SKM-1 treated with dmso at 0.1 percent for 144 hours (cell line): ENCODE measurements at regions not wholly inside any gene's neighbourhood (a gene's known extent, or its start where the extent isn't known, plus 50 kb on each side); places are given as distances from the start of the nearest gene placed in this dataset.
"Not testable (repeated sequence)": the region's sequence is repeated elsewhere in the genome, so short reads cannot be mapped to it uniquely, and the experiment has no call there.

Experiments
- DNase-seq: peaks from one replicate; lab custom pipeline; 2025; ENCODE audit not compliant: unreplicated experiment; lab: John Stamatoyannopoulos, UW

DNA sequence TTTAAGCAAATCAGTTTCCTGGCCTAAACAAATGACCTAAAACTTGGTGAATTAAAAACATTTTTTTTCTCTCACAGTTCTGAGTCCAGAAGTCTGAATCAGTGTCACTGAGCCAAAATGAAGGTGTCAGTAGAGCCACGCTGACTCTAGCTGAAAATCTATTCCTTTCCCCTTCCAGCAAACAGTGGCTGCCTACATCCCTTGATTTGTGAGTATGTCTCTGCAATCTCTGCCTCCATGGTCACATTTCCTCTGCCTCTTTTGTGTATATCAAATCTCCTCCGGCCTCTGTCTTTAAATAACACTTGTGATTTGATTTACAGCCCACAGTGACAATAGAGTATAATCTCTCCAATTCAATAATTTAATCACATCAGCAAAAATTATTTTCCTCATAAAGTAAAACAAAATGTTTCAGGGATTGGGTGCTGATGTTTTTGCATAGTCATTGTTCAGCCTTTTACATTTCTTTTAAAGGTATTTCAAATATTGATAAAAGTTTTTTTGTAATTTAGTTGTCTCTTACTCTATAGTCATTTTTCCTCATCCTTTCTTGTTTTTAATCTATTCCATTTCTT is 1715.4 kb downstream of the BRINP3 start:
- no peak for DNase-seq

DNA sequence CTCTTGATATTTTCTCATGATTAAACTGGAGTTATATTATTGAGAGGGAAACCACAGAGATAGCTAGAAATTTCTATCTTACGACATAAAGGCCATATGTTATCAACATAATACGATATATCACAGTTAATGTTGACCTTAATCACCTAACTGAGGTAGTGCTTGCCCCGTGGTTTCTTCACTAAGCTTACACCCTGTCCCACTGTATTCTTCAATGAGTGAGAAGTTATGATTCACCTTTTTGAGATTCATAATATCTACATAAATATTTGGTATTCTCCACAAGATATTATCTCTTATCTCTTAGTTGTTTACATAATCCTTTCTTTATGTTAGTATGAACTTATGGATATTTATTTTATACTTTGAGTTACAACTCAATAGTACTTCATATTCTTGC is 1714.1 kb downstream of the BRINP3 start:
- no peak for DNase-seq

DNA sequence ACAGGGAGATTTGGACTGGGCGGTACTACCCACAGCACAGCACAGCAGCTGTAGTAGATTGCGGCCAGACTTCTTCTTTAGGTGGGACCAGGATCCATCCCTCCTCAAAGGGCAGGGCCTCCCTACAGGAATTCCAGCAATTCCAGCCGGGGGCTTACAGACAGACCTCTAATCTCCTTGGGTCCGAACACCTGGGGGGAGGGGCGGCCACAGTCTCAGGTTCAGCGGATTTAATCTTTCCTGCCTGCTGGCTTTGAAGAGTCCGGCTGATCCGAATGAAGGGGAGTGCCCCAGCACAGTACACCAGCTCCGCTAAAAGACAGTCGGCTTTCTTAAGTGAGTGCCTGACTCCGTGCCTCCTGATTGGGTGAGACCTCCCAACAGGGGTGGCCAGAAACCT is 1708.5 kb downstream of the BRINP3 start:
- DNase-seq: no peak

DNA sequence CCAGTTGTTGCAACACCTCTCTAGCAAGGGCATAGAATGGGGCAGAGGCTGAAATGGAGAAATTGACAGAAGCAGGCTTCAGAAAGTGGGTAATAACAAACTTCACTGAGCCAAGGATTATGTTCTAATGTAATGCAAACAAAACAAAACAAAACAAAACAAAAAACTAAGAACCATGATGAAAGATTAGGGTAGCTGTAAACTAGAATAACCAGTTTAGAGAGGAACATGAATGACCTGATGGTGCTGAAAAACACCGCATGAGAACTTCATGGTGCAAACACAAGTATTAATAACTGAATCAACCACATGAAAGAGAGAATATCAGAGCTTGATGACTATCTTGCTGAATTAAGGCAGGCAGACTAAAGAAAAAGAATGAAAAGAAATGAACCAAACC is 1707.7 kb downstream of the BRINP3 start:
- DNase-seq: no peak

DNA sequence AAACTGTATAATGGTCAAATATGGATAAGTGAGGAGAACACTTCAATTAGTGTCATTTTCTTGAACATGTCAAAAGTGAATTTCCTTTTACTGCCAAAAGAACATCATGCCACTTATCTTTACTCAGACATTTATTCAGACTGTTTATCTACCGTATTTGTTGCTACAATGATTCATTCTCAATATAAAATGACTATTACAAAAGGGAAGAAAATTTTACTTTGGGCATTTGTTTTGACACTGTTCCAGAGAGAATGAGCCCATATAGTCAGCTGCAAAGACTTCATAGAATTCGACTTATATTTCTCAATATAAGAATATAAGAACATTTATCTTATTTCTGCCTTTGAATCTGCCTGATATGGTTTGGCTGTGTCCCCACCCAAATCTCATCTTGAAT is 1699.1 kb downstream of the BRINP3 start:
- no peak for DNase-seq

DNA sequence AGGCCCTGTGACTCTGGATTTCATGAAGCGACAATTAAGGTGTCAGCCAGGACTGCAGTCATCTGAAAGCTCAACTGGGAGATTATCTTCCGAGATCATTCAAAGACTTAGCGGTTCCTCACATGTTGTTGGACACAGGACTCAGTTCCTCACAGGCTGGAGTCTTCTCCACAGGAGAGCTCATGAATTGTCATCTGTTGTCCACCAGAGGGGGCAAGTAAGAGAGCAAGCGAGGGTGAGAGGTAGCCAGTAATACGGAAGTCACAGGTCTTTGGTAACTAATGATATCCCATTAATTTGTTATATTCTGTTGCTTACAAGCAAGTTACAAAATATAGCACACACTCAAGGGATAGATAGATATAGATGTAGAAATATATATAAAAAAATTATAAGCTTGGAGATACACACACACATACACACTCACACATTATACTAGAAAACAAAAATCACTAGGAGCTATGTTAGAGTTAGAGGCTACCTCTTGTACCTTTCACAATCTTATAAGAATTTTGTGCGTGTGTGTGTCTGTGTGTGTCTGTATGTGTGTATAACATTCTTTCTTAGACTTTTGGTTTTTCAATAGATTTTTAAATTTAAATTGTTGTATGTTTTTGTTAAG is 1695.3 kb downstream of the BRINP3 start:
- DNase-seq: peak; percentile 85

DNA sequence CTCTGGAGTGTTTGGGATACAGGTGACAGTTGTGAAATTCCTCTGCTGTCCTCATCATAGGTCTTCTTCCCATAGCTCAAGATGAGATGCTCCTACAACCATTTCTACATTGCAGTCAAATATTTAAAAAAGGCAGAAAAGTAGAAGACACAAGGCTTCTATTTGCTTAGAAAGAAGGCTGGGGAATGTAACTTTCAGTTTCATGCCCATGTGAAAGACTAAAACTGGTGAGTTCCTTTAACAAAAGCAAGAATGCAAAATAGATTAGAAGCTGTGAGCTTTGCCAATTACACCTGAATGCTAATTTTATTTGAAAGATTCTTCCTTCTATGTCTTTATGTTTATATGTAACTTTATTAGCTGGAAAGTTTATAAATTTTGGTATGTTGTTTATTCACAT is 1682.7 kb downstream of the BRINP3 start:
- no peak for DNase-seq

DNA sequence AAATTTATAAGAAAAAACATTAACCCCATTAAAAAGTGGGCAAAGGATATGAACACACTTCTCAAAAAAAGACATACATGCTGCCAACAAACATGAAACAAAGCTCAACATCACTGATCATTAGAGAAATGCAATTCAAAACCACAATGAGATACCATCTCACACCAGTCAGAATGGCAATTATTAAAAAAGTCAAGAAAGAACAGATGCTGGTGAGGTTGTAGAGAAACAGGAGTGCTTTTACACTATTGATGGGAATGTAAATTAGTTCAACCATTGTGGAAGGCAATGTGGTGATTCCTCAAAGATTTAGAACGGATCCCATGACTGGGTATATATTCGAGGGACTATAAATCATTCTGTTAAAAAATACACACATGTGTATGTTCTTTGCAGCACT is 1665.5 kb downstream of the BRINP3 start:
- DNase-seq: not testable (repeated sequence)

DNA sequence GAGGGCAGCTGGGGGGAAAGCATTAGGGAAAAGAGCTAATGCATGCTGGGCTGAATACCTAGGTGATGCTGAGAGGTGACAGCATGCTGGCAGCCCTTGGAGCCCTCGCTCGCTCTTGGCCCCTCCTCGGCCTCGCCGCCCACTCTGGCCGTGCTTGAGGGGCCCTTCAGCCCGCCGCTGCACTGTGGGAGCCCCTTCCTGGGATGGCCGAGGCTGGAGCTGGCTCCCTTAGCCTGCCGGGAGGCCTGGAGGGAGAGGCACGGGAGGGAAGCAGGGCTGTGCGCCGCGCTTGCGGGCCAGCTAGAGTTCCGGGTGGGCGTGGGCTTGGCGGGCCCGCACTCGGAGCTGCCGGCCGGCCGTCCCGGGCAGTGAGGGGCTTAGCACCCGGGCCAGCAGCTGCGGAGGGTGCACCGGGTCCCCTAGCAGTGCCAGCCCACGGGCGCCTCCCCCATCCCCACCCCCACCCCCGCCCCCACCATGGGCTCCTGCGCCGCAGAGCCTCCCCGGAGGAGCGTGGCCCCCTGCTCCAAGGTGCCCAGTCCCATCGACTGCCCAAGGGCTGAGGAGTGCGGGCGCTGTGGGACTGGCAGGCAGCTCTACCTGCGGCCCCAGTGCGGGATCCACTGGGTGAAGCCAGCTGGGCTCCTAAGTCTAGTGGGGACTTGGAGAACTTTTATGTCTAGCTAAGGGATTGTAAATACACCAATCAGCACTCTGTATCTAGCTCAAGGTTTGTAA is 1664.7 kb downstream of the BRINP3 start:
- not testable (repeated sequence) for DNase-seq

DNA sequence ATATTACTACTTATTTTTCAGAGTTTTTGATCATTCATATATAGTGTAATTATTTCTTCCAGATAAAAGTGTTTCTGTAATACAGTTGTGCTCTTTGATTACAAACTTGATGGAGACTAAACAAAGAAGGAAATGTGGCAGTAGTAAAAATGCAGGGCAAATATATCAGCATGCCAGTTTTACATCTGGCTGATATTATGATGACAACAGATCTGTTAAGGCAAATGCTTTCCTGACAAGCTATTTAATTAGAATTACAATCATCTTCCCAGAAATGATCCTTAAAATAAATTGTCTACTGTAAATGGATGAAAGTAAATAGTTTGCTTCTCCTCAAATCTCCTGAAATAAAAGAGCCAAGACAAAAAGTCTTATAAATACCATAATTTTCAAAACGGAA is 1659.8 kb downstream of the BRINP3 start:
- DNase-seq: no peak

DNA sequence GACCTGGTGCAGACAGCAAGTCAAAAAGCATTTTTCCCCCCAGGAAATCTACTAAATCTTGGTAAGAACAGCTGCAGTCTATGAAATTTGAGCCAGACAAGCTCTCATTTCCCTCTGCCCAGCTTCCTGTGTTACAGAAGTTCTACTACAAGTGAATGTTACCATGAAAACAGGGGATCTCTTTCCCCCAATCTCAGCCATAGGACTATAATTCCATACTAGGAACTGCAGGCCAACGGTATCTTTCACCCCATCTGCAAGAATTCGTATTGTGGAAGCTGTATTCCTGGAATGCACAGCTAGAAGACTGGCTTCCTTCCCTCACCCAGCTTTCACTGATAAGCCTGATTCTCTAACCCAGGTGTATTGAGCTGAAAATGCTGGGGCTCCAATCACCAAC is 1655.4 kb downstream of the BRINP3 start:
- no peak for DNase-seq

DNA sequence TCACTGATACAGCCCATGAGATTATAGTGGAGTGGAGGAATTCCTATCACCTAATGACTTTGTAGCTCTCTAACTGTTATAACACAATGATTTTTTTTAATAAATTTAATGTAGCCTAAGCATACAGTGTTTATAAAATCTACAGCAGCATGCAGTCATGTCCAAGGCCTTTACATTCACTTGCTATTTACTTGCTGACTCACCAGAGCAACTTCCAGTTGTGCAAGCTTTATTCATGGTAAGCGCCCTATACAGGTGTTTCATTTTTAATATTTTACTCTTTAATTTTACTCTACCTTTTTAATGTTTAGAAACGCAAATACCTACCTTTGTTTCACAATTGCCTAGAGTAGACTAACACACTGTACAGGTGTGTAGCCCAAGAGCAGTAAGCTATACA is 1652.2 kb downstream of the BRINP3 start:
- no peak for DNase-seq

DNA sequence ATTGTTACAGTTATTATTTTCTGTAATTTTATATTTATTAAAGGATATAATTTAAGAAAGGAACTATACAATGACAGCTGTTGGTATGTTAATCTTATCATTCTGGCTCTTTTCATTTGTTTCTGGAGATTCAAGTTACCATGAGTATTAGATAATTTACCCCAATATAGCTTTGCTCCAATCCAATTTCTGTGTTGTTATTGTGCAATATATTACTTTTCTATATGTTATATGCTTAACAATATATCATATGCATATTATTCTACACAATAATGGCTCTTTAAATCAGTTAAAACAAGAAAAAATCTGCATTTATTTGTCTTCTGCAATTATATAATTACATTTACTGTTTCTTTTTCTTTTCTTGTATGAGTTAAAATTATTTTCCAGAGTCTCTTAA is 1650.9 kb downstream of the BRINP3 start:
- DNase-seq: no peak

DNA sequence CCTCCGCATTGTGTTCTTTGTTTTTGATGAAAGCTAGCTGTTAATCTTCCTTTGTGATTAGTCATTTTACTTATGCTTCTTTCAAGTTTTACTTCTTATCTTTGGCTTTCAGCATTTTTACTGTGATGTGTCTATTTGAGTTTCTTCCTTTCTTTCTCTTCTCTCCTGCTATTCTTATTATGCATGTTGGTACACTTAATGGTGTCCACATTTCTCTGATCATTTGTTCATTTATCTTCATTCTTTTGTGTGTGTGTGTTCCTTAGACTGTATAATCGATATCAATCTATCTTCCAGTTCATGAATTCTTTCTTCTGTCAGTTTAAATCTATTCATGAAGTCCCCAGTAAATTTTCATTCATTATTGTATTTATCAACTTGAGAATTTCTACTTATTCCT is 1650.3 kb downstream of the BRINP3 start:
- DNase-seq: no peak

DNA sequence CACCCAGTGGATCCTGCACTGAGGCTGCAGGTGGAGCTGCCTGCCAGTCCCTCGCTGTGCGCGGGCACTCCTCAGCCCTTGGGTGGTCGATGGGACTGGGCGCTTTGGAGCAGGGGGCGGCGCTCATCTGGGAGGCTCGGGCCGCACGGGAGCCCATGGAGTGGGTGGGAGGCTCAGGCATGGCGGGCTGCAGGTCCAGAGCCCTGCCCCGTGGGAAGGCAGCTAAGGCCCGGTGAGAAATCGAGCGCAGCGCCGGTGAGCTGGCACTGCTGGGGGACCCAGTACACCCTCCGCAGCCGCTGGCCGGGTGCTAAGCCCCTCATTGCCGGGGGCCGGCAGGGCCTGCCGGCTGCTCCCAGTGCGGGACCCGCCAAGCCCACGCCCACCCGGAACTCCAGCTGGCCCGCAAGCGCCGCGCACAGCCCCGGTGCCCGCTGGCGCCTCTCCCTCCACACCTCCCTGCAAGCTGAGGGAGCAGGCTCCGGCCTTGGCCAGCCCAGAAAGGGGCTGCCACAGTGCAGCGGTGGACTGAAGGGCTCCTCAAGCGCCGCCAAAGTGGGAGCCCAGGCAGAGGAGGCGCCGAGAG is 1636.5 kb downstream of the BRINP3 start:
- not testable (repeated sequence) for DNase-seq

DNA sequence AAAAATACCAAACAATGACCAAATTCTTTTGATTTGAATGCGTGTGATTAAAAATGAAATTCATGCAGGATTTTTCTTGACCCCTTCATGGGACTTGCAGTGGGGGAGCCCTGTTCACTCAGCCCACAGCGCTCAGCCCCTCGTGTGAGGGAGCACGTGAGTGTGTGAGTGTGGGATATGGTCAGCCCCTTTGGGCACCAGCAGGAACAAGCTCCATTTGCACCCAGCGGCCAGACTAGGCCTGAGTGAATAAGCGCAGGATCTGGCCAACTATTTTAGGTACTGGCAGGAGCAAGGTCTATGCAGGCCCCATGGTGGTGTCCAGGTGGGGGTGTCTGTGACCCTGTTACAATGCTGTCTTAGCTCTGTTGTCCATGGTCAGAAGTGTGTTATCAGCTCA is 1631.2 kb downstream of the BRINP3 start:
- DNase-seq: no peak

DNA sequence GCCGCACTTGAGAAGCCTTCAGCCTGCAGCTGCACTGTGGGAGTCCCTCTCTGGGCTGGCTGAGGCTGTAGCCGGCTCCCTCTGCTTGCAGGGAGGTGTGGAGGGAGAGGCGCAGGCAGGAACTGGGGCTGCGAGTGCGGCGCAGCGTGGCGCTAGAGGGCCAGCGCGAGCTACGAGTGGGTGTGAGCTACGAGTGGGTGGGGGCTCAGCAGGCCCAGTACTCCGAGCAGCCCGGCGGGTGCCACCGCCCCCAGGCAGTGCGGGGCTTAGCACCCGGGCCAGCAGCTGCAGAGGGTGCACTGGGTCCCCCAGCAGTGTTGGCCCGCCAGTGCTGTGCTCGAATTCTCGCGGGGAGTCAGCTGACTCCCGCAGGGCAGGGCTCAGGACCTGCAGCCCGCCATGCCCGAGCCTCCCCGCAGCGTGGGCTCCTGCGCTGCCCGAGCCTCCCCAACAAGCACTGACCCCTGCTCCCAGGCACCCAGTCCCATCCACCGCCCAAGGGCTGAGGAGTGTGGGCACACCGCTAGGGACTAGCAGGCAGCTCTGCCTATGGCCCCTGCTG is 1620.1 kb downstream of the BRINP3 start:
- no peak for DNase-seq

DNA sequence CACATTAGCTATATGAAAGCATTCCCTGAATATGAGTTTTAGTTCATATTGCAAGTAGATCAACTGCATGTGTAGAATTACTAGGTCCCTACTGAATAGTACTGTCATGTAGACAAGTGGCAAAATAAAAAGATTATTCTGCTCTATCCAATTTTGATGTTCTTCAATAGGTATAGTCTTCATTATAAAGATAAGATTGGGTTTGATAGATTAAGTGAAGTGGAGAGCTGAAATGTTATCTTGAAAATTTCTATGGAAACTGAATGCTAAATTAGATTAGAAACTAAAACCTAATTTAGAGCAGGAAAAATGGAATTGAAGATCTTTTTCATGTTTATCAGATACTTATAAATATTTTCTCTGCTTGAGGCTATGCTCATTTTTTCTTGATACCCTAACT is 1610.0 kb downstream of the BRINP3 start:
- DNase-seq: no peak

DNA sequence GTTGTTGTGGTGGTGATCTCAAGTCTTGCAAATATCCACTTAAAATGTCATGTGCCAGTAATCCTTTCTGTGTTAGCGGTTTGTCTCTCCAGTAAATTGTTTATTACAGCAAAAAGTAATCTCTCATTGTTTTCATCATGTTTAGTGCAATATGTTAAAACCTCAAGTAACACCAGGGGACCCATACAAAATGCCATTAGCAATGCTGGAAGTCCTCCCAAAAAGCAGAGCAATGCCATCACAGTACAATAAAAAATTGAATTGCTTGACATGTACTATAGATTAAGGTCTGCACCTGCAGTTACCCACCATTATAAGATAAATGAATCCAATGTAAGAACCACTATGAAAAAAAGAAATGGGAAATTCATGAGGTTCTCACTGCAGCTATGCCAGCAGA is 1606.5 kb downstream of the BRINP3 start:
- no peak for DNase-seq

DNA sequence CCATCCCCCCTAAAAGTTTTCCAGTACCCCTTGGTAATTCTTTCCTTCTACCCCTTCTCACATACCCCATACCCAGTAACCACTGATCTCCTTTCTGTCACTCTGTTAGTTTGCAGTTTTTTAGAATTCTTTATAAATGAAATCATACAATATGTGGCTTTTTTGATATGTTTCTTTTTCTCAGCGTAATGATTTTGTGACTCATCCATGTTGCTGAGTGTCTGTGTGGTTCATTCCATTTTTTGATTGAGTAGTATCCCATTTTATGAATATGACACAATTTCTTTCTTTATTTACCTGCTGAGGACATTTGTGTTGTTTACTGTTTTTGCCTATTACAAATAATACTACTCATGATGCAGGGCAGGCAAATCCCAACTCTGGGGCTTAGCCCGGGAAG is 1605.3 kb downstream of the BRINP3 start:
- DNase-seq: no peak

DNA sequence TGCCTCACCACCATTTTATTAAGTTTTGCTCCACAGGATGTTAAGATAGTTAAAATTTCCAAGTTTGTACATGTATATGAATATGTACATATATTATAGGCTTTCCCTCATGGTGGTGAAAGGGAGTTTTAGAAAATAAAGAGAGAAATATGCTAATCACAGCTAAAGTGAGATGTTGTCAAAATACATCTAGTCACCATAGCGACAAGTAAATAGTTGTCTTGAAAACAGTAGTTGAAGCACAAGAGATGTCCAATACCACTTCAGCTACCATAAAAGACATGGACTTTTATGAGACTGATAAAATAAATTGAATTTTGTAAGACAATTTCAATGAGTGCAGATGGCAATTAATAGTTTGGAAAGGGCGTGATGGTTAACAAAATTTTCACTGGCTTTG is 1600.0 kb downstream of the BRINP3 start:
- DNase-seq: no peak

DNA sequence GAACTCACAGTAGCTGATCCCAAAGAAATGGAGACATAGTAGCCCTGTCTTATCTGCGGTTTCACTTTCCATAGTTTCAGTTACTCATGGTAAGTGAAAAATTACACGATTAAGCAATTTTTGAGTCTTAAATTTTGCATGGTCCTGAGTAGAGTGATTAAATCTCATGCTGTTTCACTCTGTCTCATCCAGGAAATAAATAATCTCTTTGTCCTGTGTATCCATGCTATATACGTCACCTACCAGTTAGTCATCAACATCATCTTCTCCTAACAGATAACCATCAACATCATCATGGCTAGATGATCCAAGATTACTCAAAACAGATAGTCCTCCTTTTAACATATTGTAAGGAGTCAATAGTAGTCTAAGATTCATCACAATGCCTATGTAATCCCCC is 1589.3 kb downstream of the BRINP3 start:
- DNase-seq: no peak
